T-helper 2 cell treated with Interferon-gamma antibody and Interleukin-4, amounts not matched to agents 100 ng/mL and 5 ng/mL, for 36 hours (primary cell): ENCODE measurements at regions not wholly inside any gene's neighbourhood (a gene's known extent, or its start where the extent isn't known, plus 50 kb on each side); places are given as distances from the start of the nearest gene placed in this dataset.

Experiments used
- intact Hi-C: fragments of 100-400 bp; cut with micrococcal nuclease; formaldehyde crosslinking; loops from one replicate; pipeline ENCODE4 v1.15.1; 2023

- intact Hi-C loops, result no loop called here
These were observed 670.3 kb upstream of the HS6ST1 start for GRCh38 chr2:128988967-128989366.

- intact Hi-C loops, result no loop called here
These were observed 676.4 kb upstream of the HS6ST1 start for GRCh38 chr2:128995086-128995485.

- intact Hi-C loops, result no loop called here
These were observed 677.4 kb upstream of the HS6ST1 start for GRCh38 chr2:128996078-128996477.

- intact Hi-C loops, result no loop called here
These were observed 678.6 kb upstream of the HS6ST1 start for GRCh38 chr2:128997166-128997866.

GRCh38 chr2:129001926-129002325 is 683.3 kb upstream of the HS6ST1 start:
- intact Hi-C loops, result no loop called here

- intact Hi-C loops, result no loop called here
These were observed 684.1 kb upstream of the HS6ST1 start for GRCh38 chr2:129002751-129003150.

- intact Hi-C loops, result no loop called here
These were observed 685.8 kb upstream of the HS6ST1 start for GRCh38 chr2:129004485-129004884.

GRCh38 chr2:129004940-129005490 is 686.3 kb upstream of the HS6ST1 start:
- intact Hi-C loops, result no loop called here

- intact Hi-C loops, result no loop called here
These were observed 687.6 kb upstream of the HS6ST1 start for GRCh38 chr2:129006135-129006886.

- intact Hi-C loops, result no loop called here
These were observed 688.2 kb upstream of the HS6ST1 start for GRCh38 chr2:129006901-129007300.

GRCh38 chr2:129008055-129008880 is 689.6 kb upstream of the HS6ST1 start:
- intact Hi-C loops, result no loop called here

GRCh38 chr2:129008881-129009554 is 690.4 kb upstream of the HS6ST1 start:
- intact Hi-C loops, result no loop called here

- intact Hi-C loops, result no loop called here
These were observed 691.0 kb upstream of the HS6ST1 start for GRCh38 chr2:129009555-129010146.

GRCh38 chr2:129010262-129010661 is 691.6 kb upstream of the HS6ST1 start:
- intact Hi-C loops, result no loop called here

- intact Hi-C loops, result no loop called here
These were observed 692.9 kb upstream of the HS6ST1 start for GRCh38 chr2:129011466-129012061.

GRCh38 chr2:129014432-129014831 is 695.8 kb upstream of the HS6ST1 start:
- intact Hi-C loops, result no loop called here

- intact Hi-C loops, result no loop called here
These were observed 697.0 kb upstream of the HS6ST1 start for GRCh38 chr2:129015397-129016285.

GRCh38 chr2:129016972-129017371 is 698.3 kb upstream of the HS6ST1 start:
- intact Hi-C loops, result no loop called here

- intact Hi-C loops, result no loop called here
These were observed 706.1 kb upstream of the HS6ST1 start for GRCh38 chr2:129024796-129025195.
